SK-N-SH treated with all-trans-retinoic acid at 6 μM for 48 hours (cell line): ENCODE measurements at regions not wholly inside any gene's neighbourhood (a gene's known extent, or its start where the extent isn't known, plus 50 kb on each side); places are given as distances from the start of the nearest gene placed in this dataset.

ENCODE experiments used
- ARNTL ChIP-seq: fragments of 450-650 bp; formaldehyde crosslinking; IDR thresholded peaks from 2 replicates; pipeline ENCODE4 v1.5.0; 2020; ENCODE audit warnings: low read depth, mild to moderate bottlenecking, moderate library complexity, borderline replicate concordance
- BACH2 ChIP-seq: fragments of 250-450 bp; sonication (Bioruptor Pico); IDR thresholded peaks from 2 replicates; pipeline ENCODE4 v1.9.0; 2021; ENCODE audit warnings: mild to moderate bottlenecking, borderline replicate concordance
- CREB5 ChIP-seq: fragments of 250-450 bp; sonication (Bioruptor Pico); IDR thresholded peaks from 2 replicates; pipeline ENCODE4 v1.5.1; 2020; ENCODE audit warnings: low read depth, mild to moderate bottlenecking, moderate library complexity
- CSRNP3 ChIP-seq: fragments of 250-450 bp; sonication (Bioruptor Pico); IDR thresholded peaks from 2 replicates; pipeline ENCODE4 v1.5.1; 2021; ENCODE audit warnings: mild to moderate bottlenecking, moderate library complexity
- GLIS3 ChIP-seq: fragments of 250-450 bp; sonication (Bioruptor Pico); IDR thresholded peaks from 2 replicates; pipeline ENCODE4 v1.5.0; 2020; ENCODE audit warnings: mild to moderate bottlenecking, moderate library complexity
- ISL1 ChIP-seq: fragments of 250-450 bp; sonication (Bioruptor Pico); IDR thresholded peaks from 2 replicates; pipeline ENCODE4 v2.1.2; 2022; ENCODE audit warnings: mild to moderate bottlenecking, moderate library complexity
- PATZ1 ChIP-seq: fragments of 250-450 bp; sonication (Bioruptor Pico); IDR thresholded peaks from 2 replicates; pipeline ENCODE4 v1.8.0; 2020; ENCODE audit warnings: mild to moderate bottlenecking, moderate library complexity, borderline replicate concordance
- PPARA ChIP-seq: fragments of 250-450 bp; sonication (Bioruptor Pico); IDR thresholded peaks from 2 replicates; pipeline ENCODE4 v1.5.0; 2020; ENCODE audit warnings: mild to moderate bottlenecking, borderline replicate concordance
- RARB ChIP-seq: fragments of 250-450 bp; sonication (Bioruptor Pico); IDR thresholded peaks from 2 replicates; pipeline ENCODE4 v1.8.0; 2021; ENCODE audit warnings: mild to moderate bottlenecking, moderate library complexity
- TSHZ2 ChIP-seq: fragments of 250-450 bp; sonication (Bioruptor Pico); IDR thresholded peaks from 2 replicates; pipeline ENCODE4 v1.5.0; 2020; ENCODE audit warnings: mild to moderate bottlenecking, moderate library complexity
- ZC3H10 ChIP-seq: fragments of 250-450 bp; sonication (Bioruptor Pico); IDR thresholded peaks from 2 replicates; pipeline ENCODE4 v1.5.1; 2021; ENCODE audit warnings: mild to moderate bottlenecking, moderate library complexity
- ZNF70 ChIP-seq: fragments of 450-650 bp; formaldehyde crosslinking; IDR thresholded peaks from 2 replicates; pipeline ENCODE4 v1.5.0; 2020; ENCODE audit warnings: mild to moderate bottlenecking, moderate library complexity

GRCh38 chr3:40962721-40963120, 236.6 kb upstream of the CTNNB1 start:
- TF ChIP-seq CREB5 (CRISPR knock-in tag) (no peak), ISL1 (CRISPR knock-in tag) (no peak), ARNTL (CRISPR knock-in tag) (no peak), BACH2 (CRISPR knock-in tag) (no peak), PATZ1 (no peak), PPARA (CRISPR knock-in tag) (no peak), TSHZ2 (CRISPR knock-in tag) (no peak), ZNF70 (no peak), ZC3H10 (no peak), RARB (CRISPR knock-in tag) (no peak), GLIS3 (no peak), CSRNP3 (CRISPR knock-in tag) (no peak)
